KMS-11 (cell line): ENCODE measurements at regions not wholly inside any gene's neighbourhood (a gene's known extent, or its start where the extent isn't known, plus 50 kb on each side); places are given as distances from the start of the nearest gene placed in this dataset.

Source experiments
- H2AFZ ChIP-seq: fragments of 200-600 bp; sonication (generic); 2 replicates; pipeline ENCODE4 v1.6.1; 2016; ENCODE audit warnings: antibody characterized with exemption, mixed run types, low read depth
- H3K27ac ChIP-seq: fragments of 200-600 bp; sonication (generic); 2 replicates; pipeline ENCODE4 v1.6.1; 2016; ENCODE audit warnings: mild to moderate bottlenecking, mixed run types
- H3K27me3 ChIP-seq: fragments of 200-600 bp; sonication (generic); 2 replicates; pipeline ENCODE4 v1.6.1; 2017; ENCODE audit warnings: mild to moderate bottlenecking, low read depth, mixed run types, moderate library complexity; ENCODE audit not compliant: insufficient read depth
- H3K36me3 ChIP-seq: fragments of 200-600 bp; sonication (generic); 2 replicates; pipeline ENCODE4 v1.6.1; 2017; ENCODE audit warnings: mild to moderate bottlenecking, mixed run types; ENCODE audit not compliant: insufficient read depth
- H3K4me1 ChIP-seq: fragments of 200-600 bp; sonication (generic); 2 replicates; pipeline ENCODE4 v1.6.1; 2016; ENCODE audit warnings: mild to moderate bottlenecking, low read depth, mixed run types; ENCODE audit not compliant: poor library complexity, severe bottlenecking
- H3K4me2 ChIP-seq: fragments of 200-600 bp; sonication (generic); 2 replicates; pipeline ENCODE4 v1.7.0; 2016; ENCODE audit warnings: mild to moderate bottlenecking, mixed run types
- H3K4me3 ChIP-seq: fragments of 200-600 bp; sonication (generic); IDR thresholded peaks from 2 replicates; pipeline ENCODE4 v1.6.1; 2017; ENCODE audit warnings: low read depth, low read length, mixed read lengths; ENCODE audit not compliant: insufficient read depth
- H3K79me2 ChIP-seq: fragments of 200-600 bp; sonication (generic); 2 replicates; pipeline ENCODE4 v1.6.1; 2016; ENCODE audit warnings: low read depth, mixed run types; ENCODE audit not compliant: insufficient read depth
- H3K9ac ChIP-seq: fragments of 200-600 bp; sonication (generic); 2 replicates; pipeline ENCODE4 v1.6.1; 2016; ENCODE audit warnings: mild to moderate bottlenecking, mixed run types
- H4K20me1 ChIP-seq: fragments of 200-600 bp; sonication (generic); 2 replicates; pipeline ENCODE4 v1.6.1; 2016; ENCODE audit warnings: mild to moderate bottlenecking, mixed run types; ENCODE audit not compliant: insufficient read depth
- CTCF ChIP-seq: fragments of 200-600 bp; sonication (generic); conservative IDR thresholded peaks from 2 replicates; pipeline ENCODE4 v1.6.1; 2017; ENCODE audit warnings: low read depth, mild to moderate bottlenecking, antibody characterized with exemption, low read length, moderate library complexity, mixed read lengths

- Histone ChIP-seq H3K4me1 (peaks cover 15% of the 10 kb centered on the region), H3K4me3 (no peak overlapping the region), H2AFZ (peak overlapping the region; percentile 6; the same call in 1 of the 2 replicates), H3K4me2 (no peak overlapping the region), H3K79me2 (no peaks in the 10 kb centered on the region), H3K36me3 (no peaks in the 10 kb centered on the region), H3K27ac (no peak overlapping the region; the same call in 1 of the 2 replicates), H3K9ac (no peak overlapping the region), H4K20me1 (no peaks in the 10 kb centered on the region), H3K27me3 (no peaks in the 10 kb centered on the region)
- no peak for TF ChIP-seq CTCF
These were observed 452.8 kb downstream of the CBLN2 start for GRCh38 chr18:72091369-72091768.

DNA sequence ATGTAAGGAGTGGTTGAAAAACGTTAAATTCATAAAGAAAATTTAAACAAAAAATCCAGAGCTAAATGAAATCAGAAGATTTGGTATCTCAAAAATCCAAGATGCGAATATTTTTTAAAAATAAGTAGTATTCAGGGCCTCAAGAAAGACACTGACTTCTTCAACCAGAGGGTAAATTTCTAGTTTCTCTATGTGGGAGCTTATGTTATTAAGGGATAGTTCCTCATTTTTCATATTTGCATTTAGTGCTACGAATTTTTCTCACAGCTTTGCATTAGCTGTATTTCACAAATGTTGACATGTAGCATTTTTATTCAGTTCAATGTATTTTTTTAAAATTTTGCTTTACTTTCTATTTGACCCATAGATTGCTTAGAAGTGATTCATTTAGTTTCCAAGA is 454.7 kb downstream of the CBLN2 start:
- H3K4me2 ChIP-seq, result no peak overlapping the region
- H3K4me3 ChIP-seq, result no peak overlapping the region
- peaks cover 15% of the 10 kb centered on the region for H3K4me1 ChIP-seq
- no peaks in the 10 kb centered on the region for H3K79me2 ChIP-seq
- no peak for TF ChIP-seq CTCF
- H3K36me3 ChIP-seq, result no peaks in the 10 kb centered on the region
- H3K9ac ChIP-seq, result no peak overlapping the region
- H3K27ac ChIP-seq, result no peak overlapping the region
- H4K20me1 ChIP-seq, result no peaks in the 10 kb centered on the region
- H2AFZ ChIP-seq, result no peak overlapping the region
- no peaks in the 10 kb centered on the region for H3K27me3 ChIP-seq

DNA sequence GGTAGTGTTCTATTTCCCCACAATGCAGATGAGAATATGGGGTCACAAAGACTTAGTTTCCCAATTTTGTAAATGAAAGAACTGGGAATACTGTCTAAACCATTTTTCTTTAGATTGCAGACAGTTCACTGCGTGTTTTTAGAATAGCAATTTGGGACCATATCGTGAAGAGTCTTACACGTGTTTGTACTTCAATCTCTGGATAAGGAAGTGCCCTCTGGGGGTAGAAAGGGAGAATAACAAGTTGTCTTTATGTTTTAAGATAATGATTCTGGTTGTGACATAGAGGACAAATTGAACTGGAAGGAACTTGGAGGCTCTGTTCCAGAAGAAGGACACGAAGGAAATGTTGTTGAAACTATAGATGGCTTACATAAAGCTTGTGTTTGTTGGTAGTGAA is 457.7 kb downstream of the CBLN2 start:
- Histone ChIP-seq H4K20me1 (no peaks in the 10 kb centered on the region), H3K9ac (no peak overlapping the region), H3K27ac (no peak overlapping the region), H3K79me2 (no peaks in the 10 kb centered on the region), H3K36me3 (no peaks in the 10 kb centered on the region), H3K4me1 (peaks cover 10% of the 10 kb centered on the region), H3K4me3 (no peak overlapping the region), H3K27me3 (no peaks in the 10 kb centered on the region), H3K4me2 (no peak overlapping the region), H2AFZ (0 out of 2 replicates have a peak overlapping the region, but pooled peaks have one; percentile 1)
- TF ChIP-seq CTCF, result peak; percentile 70

DNA sequence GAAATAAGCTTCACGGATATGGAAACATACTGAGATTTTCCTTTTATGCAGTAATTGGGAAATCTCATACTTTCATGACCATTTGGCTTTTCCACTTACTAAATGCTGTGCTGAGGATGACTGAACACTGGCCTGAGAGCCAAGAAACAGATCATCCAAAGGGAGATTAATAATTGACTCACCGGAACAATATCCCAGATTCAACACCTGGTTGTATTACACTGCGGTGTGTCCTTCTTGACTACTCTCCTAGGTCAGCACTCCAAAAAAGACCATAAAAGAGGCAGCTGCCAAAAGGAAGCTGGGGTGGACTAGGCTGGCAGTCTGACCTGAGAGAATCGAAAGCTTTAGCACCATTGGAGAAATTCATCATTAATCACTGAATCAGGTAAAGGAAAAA is 469.1 kb downstream of the CBLN2 start:
- TF ChIP-seq CTCF, result no peak
- no peak overlapping the region for H3K4me2 ChIP-seq
- H3K36me3 ChIP-seq, result no peaks in the 10 kb centered on the region
- no peaks in the 10 kb centered on the region for H3K27me3 ChIP-seq
- no peaks in the 10 kb centered on the region for H3K79me2 ChIP-seq
- H2AFZ ChIP-seq, result no peak overlapping the region
- no peaks in the 10 kb centered on the region for H4K20me1 ChIP-seq
- H3K27ac ChIP-seq, result no peak overlapping the region
- H3K4me3 ChIP-seq, result no peak overlapping the region
- H3K9ac ChIP-seq, result no peak overlapping the region
- H3K4me1 ChIP-seq, result no peaks in the 10 kb centered on the region
